GM18868 (cell line): ENCODE measurements at regions not wholly inside any gene's neighbourhood (a gene's known extent, or its start where the extent isn't known, plus 50 kb on each side); places are given as distances from the start of the nearest gene placed in this dataset.
A peak's percentile ranks its signal among the peaks of the same experiment; 100 is the strongest.

Experiments used
- ATAC-seq: cut with Tn5 transposase; IDR thresholded peaks from one replicate; pipeline ENCODE4 v1.9.1; 2021; ENCODE audit warnings: mild to moderate bottlenecking, moderate library complexity; ENCODE audit not compliant: unreplicated experiment

GRCh38 chr2:151037434-151037833 is 224.2 kb downstream of the RBM43 start:
- ATAC-seq, result no peak

GRCh38 chr2:151033271-151034248 is 228.1 kb downstream of the RBM43 start:
- no peak for ATAC-seq

- ATAC-seq, result no peak
These were observed 228.9 kb downstream of the RBM43 start for GRCh38 chr2:151032741-151033191.

DNA sequence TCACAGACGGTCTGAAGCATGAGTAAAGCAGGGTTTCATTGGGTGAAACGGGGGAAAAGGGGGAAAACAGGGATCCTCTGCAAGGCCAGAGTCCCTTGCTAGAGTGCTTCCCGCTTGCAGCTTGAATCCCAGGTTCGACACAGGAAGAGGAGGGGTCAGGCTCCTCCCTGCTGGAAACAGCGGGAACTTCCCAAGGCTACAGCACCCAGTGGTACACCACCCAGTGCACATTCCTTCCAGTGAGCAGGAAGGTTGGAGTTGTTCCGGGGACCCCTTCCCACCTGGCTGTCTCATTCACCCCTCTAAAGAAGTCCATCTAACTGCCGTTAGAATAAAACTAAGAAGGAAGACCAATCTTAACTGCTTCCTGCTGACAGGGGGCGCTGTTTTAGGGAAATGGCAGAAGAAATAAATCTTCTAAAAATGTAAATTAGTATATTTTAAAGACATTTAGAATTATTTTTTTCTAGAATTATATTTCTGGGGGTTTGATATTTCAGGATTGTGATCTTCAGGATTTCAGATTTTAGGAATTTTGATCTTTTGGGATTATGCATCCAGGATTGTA is 230.9 kb downstream of the RBM43 start:
- ATAC-seq, result no peak

- ATAC-seq, result no peak
These were observed 232.1 kb downstream of the RBM43 start for GRCh38 chr2:151029406-151030157.

DNA sequence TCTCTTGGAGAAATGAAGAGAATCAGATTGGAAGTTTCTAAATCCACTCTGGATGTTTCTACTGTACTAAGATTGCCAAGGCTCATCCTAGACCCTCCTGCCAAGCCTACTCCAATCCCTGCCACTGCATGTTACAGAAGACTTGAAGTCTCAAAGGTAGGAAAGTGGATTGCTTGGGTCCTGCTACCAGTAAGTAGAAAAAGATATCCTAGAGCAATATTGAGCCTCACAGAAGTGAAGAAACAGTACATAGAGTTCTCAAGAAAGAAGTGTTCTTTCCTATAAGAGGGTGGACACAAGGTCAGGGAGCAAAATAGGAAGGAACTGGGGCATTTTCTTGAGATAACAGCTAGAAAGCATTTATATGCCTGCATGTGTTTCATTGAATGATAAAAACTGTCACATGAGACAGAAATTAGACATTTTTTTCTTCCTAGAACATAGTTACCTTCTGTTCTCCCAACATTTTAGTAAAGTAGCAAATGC is 232.9 kb downstream of the RBM43 start:
- no peak for ATAC-seq

GRCh38 chr2:151027151-151027550 is 234.5 kb downstream of the RBM43 start:
- ATAC-seq, result no peak

- no peak for ATAC-seq
These were observed 235.8 kb downstream of the RBM43 start for GRCh38 chr2:151025816-151026215.

- ATAC-seq, result no peak
These were observed 236.9 kb downstream of the RBM43 start for GRCh38 chr2:151024696-151025251.

DNA sequence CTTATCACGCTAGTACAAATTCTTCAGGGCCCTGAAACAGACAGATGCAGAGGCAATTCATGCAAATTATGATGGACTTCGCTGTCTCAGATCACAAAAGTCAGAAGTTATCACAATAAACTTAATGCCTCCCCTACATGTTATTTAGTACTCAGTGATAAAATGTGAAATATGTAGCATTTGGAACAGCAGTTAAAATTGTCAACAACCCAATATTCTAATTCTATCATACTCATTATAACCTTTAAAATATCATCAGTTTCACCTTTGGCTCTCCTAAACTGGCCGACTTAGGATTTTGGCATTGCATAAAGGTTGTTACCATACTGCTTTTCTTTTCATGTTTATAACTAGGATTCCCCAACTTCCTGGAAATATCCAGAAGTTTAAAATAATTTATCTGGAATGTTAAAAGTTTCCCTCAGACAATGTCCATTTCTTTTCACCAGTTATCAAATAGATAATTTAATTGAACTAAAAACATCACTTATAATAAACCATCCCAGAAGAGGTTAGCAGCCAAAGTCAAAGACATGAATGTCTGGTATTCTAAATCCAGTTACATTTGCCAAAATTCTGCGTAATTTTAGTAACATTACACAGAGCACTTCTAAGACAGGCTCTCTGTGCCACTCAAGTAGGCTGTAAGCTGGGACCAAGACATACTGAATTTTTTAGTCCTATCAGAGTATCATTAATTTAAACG is 239.8 kb downstream of the RBM43 start:
- ATAC-seq, result no peak

DNA sequence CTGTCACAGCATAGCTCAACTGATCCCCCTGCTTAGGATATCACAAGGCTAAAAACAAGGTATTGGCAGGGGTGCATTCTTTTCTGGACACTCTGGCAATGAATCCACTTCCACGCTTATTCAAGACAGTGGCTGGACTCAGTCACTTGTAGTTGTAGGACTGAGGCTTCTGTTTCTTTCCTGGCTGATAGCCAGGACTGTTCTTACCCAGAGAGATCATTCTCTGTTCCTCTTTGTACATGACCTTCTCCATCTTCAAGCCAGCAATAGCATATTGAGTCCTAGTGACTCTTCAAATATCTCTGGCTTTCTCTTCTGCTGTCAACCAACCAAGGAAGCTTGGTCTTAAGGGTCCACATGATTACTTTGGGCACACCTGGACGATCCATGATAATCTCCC is 241.3 kb downstream of the RBM43 start:
- ATAC-seq, result peak; percentile 98

DNA sequence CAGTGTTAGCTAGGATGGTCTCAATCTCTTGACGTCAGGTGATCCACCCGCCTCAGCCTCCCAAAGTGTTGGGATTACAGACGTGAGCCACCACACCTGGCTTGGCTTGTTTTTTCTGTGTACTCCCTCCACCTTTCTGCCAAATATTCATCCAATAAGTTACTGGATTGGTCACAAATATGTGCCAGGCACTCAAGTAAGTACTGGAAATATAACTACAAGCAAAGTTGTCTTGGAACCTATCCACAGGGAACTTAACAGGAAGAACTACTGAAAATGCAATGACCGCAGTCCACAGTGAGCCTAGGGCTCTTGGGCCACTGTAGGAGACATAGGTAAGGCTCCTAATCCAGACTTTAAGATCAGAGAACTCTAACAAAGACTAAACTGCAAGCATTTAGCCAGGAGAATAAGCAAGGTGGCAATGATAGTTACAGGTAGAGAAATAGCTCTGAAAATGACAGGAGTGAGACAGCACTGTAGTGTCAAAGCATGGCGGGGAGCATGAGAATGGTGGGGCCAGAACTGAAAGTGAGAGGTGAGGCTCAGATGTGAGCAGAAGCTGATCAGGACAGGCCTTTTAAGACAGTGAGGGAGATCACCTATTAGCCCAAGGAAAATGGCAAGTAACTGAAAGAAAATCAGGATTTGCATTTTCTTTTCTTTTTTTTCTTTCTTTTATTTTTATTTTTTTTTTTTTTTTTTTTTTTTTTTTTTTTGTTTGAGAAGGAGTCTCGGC is 252.1 kb downstream of the RBM43 start:
- no peak for ATAC-seq

DNA sequence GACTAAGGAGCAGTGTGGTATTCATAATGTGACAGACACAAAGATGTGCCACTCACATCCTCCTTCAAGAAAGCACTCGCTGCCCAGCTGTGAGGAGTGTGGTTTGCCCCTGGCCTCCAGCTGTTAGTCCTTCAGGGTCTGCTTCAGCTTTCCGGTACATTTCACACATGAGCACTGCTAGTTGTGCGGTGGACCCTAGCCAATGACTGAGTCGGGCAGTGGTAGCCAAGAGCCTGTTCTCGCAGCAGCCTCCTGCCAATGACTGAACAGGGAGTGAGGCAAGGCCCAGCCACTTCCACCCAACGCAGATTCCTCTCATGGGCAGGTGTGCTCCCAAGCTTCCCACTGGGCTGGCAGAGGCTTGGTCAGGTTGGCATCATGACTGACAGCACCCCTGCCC is 254.3 kb downstream of the RBM43 start:
- ATAC-seq, result no peak

- no peak for ATAC-seq
These were observed 258.6 kb downstream of the RBM43 start for GRCh38 chr2:151002959-151003600.

DNA sequence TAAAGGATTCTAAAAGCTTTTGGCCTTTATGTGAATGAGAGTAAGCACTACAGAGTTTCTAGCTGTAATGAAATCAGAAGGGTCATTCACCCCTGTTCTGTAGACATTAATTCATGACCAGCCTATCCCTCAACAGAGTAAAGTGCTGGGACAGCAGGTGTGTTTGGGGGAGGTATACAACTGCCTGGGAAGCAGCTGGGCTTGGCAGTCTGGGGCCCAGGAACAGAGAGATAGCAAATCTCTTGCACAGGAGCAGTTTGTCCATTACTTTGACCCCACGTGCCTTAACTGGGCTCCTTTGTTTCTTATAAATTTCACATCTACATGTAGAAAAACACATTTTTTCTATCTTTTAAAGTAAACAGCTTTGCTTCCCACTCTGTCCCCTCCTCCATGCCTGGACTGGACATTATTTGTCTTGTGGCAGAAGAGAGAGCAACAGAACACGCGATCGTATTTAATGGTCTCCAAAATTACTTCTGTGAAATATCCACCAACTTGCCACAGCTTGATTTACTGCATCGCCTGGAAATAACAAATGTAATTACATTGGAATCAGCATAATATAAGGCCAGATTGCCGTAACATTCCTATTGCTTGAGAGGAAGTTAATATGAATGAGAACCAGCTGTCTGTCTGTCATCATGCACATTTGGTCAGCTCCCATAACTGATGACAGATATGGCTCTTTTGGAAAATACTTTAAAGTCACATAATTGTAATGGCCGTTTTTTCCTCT is 263.8 kb downstream of the RBM43 start:
- ATAC-seq, result no peak

DNA sequence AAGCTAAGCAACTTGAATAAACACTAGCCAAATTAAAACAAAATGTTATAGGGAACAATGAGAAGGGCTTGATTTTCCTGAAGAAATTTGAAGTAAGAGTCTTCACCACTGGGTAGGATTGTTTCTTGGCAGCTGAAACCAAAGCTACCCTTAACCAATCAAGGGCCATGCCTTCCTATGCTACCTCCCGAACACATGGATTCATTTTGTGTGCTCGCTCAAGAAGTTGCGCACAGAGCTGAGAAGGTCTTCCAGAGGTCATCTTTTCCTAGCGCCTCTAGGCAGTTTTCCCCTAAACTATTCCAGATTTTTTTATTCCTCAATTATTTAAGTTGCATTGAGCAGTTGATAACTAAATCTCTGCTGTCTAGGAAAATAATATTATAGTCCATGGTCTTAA is 264.6 kb downstream of the RBM43 start:
- no peak for ATAC-seq

- no peak for ATAC-seq
These were observed 267.6 kb downstream of the RBM43 start for GRCh38 chr2:150994076-150994475.

- ATAC-seq, result no peak
These were observed 271.7 kb downstream of the RBM43 start for GRCh38 chr2:150989969-150990368.

GRCh38 chr2:150985741-150986140 is 275.9 kb downstream of the RBM43 start:
- no peak for ATAC-seq
